H1 (cell line): ENCODE measurements at regions not wholly inside any gene's neighbourhood (a gene's known extent, or its start where the extent isn't known, plus 50 kb on each side); places are given as distances from the start of the nearest gene placed in this dataset.

Source experiments
- CTCF ChIA-PET: fragments of 300-600 bp; sonication (Branson Sonifier 250); formaldehyde crosslinking; loops from one replicate; lab custom pipeline; 2021; ENCODE audit not compliant: partially characterized antibody; lab: Charles Lee
- POLR2A ChIA-PET: fragments of 300-600 bp; sonication (Branson Sonifier 250); formaldehyde crosslinking; loops from one replicate; lab custom pipeline; 2021; ENCODE audit warnings: inconsistent platforms; ENCODE audit not compliant: partially characterized antibody; lab: Charles Lee
- DNase-seq, 2 experiments: peaks; one replicate each; pipeline versions ENCODE4 v3.0.0 to v3.0.0-alpha.2; 2010 to 2022; ENCODE audit warnings: low spot score in 2 of 2, low read depth in 1 of 2, mixed read lengths in 1 of 2
- FAIRE-seq: peaks from 2 replicates; lab custom pipeline; 2011; peaks lifted over from hg19 to GRCh38; lab: Jason Lieb, UNC
- H2AFZ ChIP-seq: 2 replicates; pipeline ENCODE4 v1.8.1; 2012; ENCODE audit warnings: low read length, inconsistent platforms
- H2AK5ac ChIP-seq: 2 replicates; pipeline ENCODE4 v1.6.1; 2013; ENCODE audit warnings: low read depth, low read length
- H2BK120ac ChIP-seq: replicated peaks from 2 replicates; pipeline ENCODE3; 2013; ENCODE audit warnings: low read depth, low read length, inconsistent platforms
- H2BK12ac ChIP-seq: 2 replicates; pipeline ENCODE4 v1.6.1; 2013; ENCODE audit warnings: low read depth, low read length
- H2BK15ac ChIP-seq: 2 replicates; pipeline ENCODE4 v1.6.1; 2013; ENCODE audit warnings: low read length
- H2BK20ac ChIP-seq: 2 replicates; pipeline ENCODE4 v1.6.1; 2013; ENCODE audit warnings: low read length
- H2BK5ac ChIP-seq: 2 replicates; pipeline ENCODE4 v1.6.1; 2013; ENCODE audit warnings: low read depth, low read length
- H3K14ac ChIP-seq: 2 replicates; pipeline ENCODE4 v1.6.1; 2013; ENCODE audit warnings: inconsistent platforms; ENCODE audit not compliant: insufficient read length
- H3K18ac ChIP-seq: 2 replicates; pipeline ENCODE4 v1.6.1; 2013; ENCODE audit warnings: low read length; ENCODE audit errors: extremely low read depth
- H3K23ac ChIP-seq: 2 replicates; pipeline ENCODE4 v1.6.1; 2013; ENCODE audit warnings: inconsistent platforms; ENCODE audit not compliant: insufficient read length
- H3K23me2 ChIP-seq: 2 replicates; pipeline ENCODE4 v1.6.1; 2013; ENCODE audit warnings: low read depth, low read length
- H3K27ac ChIP-seq: 2 replicates; pipeline ENCODE4 v1.6.1; 2011; ENCODE audit warnings: low read depth, low read length, inconsistent platforms
- H3K27me3 ChIP-seq, 4 experiments: replicated peaks in 1 of 4; 1 replicate in 1 of 4; 2 replicates in 3 of 4; pipeline versions ENCODE4 v1.6.1 to v1.8.1; 2011 to 2013; ENCODE audit warnings: low read length in 3 of 4, mild to moderate bottlenecking in 3 of 4, inconsistent platforms in 2 of 4, mixed read lengths in 2 of 4, moderate library complexity in 1 of 4; ENCODE audit not compliant: control insufficient read depth in 3 of 4, insufficient read depth in 3 of 4; ENCODE audit errors: extremely low read depth in 1 of 4
- H3K36me3 ChIP-seq, 4 experiments: 2 replicates each; pipeline versions ENCODE4 v1.6.1 to v1.8.1; 2011 to 2013; ENCODE audit warnings: mild to moderate bottlenecking in 4 of 4, low read length in 3 of 4, moderate library complexity in 2 of 4, control low read depth in 1 of 4, inconsistent platforms in 1 of 4; ENCODE audit not compliant: insufficient read depth in 4 of 4, control insufficient read depth in 2 of 4
- H3K4ac ChIP-seq: replicated peaks from 2 replicates; pipeline ENCODE3; 2013; ENCODE audit warnings: low read length, low read depth, mixed read lengths, inconsistent platforms; ENCODE audit not compliant: insufficient read length
- H3K4me1 ChIP-seq, 4 experiments: replicated peaks in 1 of 4; 1 replicate in 1 of 4; 2 replicates in 3 of 4; pipeline versions ENCODE4 v1.6.1 to v1.8.1; 2011 to 2013; ENCODE audit warnings: low read length in 3 of 4, inconsistent platforms in 2 of 4, mixed read lengths in 1 of 4; ENCODE audit not compliant: insufficient read depth in 4 of 4, control insufficient read depth in 3 of 4
- H3K4me2 ChIP-seq, 2 experiments: 2 replicates each; pipeline versions ENCODE4 v1.6.1 to v1.8.1; 2011 to 2013; ENCODE audit warnings: low read depth in 2 of 2, low read length in 2 of 2, control low read depth in 1 of 2, inconsistent platforms in 1 of 2, mild to moderate bottlenecking in 1 of 2; ENCODE audit not compliant: insufficient read depth in 1 of 2
- H3K4me3 ChIP-seq, 4 experiments: fragments of 200-600, 300-600 bp in 1 of 4; sonication (generic), shearing (Covaris generic), sonication (Bioruptor Twin) in 1 of 4; 2 replicates each; pipeline versions ENCODE4 v1.5.1 to v1.8.1; 2011 to 2016; ENCODE audit warnings: low read length in 4 of 4, low read depth in 3 of 4, control low read depth in 2 of 4, inconsistent platforms in 2 of 4, mild to moderate bottlenecking in 2 of 4, mixed read lengths in 1 of 4, moderate library complexity in 1 of 4; ENCODE audit not compliant: insufficient read depth in 2 of 4; ENCODE audit errors: extremely low read depth in 1 of 4
- H3K56ac ChIP-seq: replicated peaks from 2 replicates; pipeline ENCODE3; 2013; ENCODE audit warnings: low read depth, mild to moderate bottlenecking, mixed read lengths, low read length, inconsistent platforms; ENCODE audit not compliant: insufficient read length
- H3K79me1 ChIP-seq: 2 replicates; pipeline ENCODE4 v1.6.1; 2013; ENCODE audit warnings: low read depth, low read length, control low read depth
- H3K79me2 ChIP-seq, 2 experiments: 2 replicates each; pipeline versions ENCODE4 v1.6.1 to v1.8.1; 2012 to 2013; ENCODE audit warnings: low read length in 2 of 2, mild to moderate bottlenecking in 2 of 2, inconsistent platforms in 1 of 2; ENCODE audit not compliant: insufficient read depth in 2 of 2, control insufficient read depth in 1 of 2
- H3K9ac ChIP-seq, 4 experiments: replicated peaks in 1 of 4; 1 replicate in 1 of 4; 2 replicates in 3 of 4; pipeline versions ENCODE4 v1.6.1 to v1.8.1; 2011 to 2013; ENCODE audit warnings: low read depth in 3 of 4, low read length in 3 of 4, control low read depth in 2 of 4, mild to moderate bottlenecking in 2 of 4, moderate library complexity in 2 of 4, inconsistent platforms in 1 of 4; ENCODE audit errors: extremely low read depth in 1 of 4
- H3K9me3 ChIP-seq, 2 experiments: 2 replicates each; pipeline versions ENCODE4 v1.6.1 to v1.8.1; 2012 to 2013; ENCODE audit warnings: mild to moderate bottlenecking in 2 of 2, moderate library complexity in 2 of 2, control low read depth in 1 of 2, inconsistent platforms in 1 of 2, low read depth in 1 of 2, low read length in 1 of 2, mixed read lengths in 1 of 2; ENCODE audit not compliant: insufficient read depth in 2 of 2
- H4K20me1 ChIP-seq, 2 experiments: replicated peaks in 1 of 2; 2 replicates each; pipeline versions ENCODE3 to v1.8.1; 2011 to 2013; ENCODE audit warnings: inconsistent platforms in 2 of 2, low read length in 2 of 2, mild to moderate bottlenecking in 1 of 2; ENCODE audit not compliant: insufficient read depth in 2 of 2, control insufficient read depth in 1 of 2
- H4K5ac ChIP-seq: 2 replicates; pipeline ENCODE4 v1.6.1; 2013; ENCODE audit warnings: low read length, low read depth, mixed read lengths, inconsistent platforms; ENCODE audit not compliant: insufficient read length
- H4K8ac ChIP-seq: 2 replicates; pipeline ENCODE4 v1.8.0; 2013; ENCODE audit warnings: mild to moderate bottlenecking, moderate library complexity, low read length, inconsistent platforms; ENCODE audit not compliant: insufficient read depth; ENCODE audit errors: extremely low read depth
- H4K91ac ChIP-seq: replicated peaks from 2 replicates; pipeline ENCODE3; 2013; ENCODE audit warnings: low read length, mixed read lengths, inconsistent platforms; ENCODE audit not compliant: insufficient read length
- BCL11A ChIP-seq, 2 experiments: IDR thresholded peaks; one replicate each; pipeline ENCODE4 v1.6.1; 2011; ENCODE audit warnings: low read depth in 2 of 2, low read length in 2 of 2, mild to moderate bottlenecking in 2 of 2
- CEBPB ChIP-seq: IDR thresholded peaks from 2 replicates; pipeline ENCODE4 v1.6.1; 2012; ENCODE audit warnings: low read depth, low read length
- CREB1 ChIP-seq: IDR thresholded peaks from 2 replicates; pipeline ENCODE4 v1.6.1; 2012; ENCODE audit warnings: inconsistent platforms
- NRF1 ChIP-seq: IDR thresholded peaks from 2 replicates; pipeline ENCODE4 v1.6.1; 2011; ENCODE audit warnings: mild to moderate bottlenecking, low read depth, low read length, improper control_type of control experiment
- RAD21 ChIP-seq, 2 experiments: IDR thresholded peaks in 1 of 2; conservative IDR thresholded peaks in 1 of 2; 2 replicates each; pipeline ENCODE4 v1.6.1; 2011; ENCODE audit warnings: low read depth in 2 of 2, low read length in 2 of 2, improper control_type of control experiment in 1 of 2, inconsistent platforms in 1 of 2, mild to moderate bottlenecking in 1 of 2, moderate library complexity in 1 of 2
- SP4 ChIP-seq: IDR thresholded peaks from 2 replicates; pipeline ENCODE4 v1.6.1; 2012; ENCODE audit warnings: low read length, inconsistent platforms
- TBP ChIP-seq: IDR thresholded peaks from 2 replicates; pipeline ENCODE4 v1.6.1; 2011; ENCODE audit warnings: low read depth, low read length, improper control_type of control experiment
- TCF12 ChIP-seq: IDR thresholded peaks from 2 replicates; pipeline ENCODE4 v1.6.1; 2011; ENCODE audit warnings: low read depth, mild to moderate bottlenecking, low read length
- YY1 ChIP-seq: IDR thresholded peaks from 2 replicates; pipeline ENCODE4 v1.6.1; 2011; ENCODE audit warnings: low read depth, mild to moderate bottlenecking, low read length
- WGBS, 2 experiments: shearing (Covaris generic) in 1 of 2; methylation state at CpG; one replicate each; pipeline versions ENCODE4 v1.1.6 to v1.1.7; 2013 to 2015; ENCODE audit warnings: low lambda C conversion rate in 2 of 2, mixed read lengths in 2 of 2, inconsistent platforms in 1 of 2, low coverage in 1 of 2, missing lambda C conversion rate in 1 of 2; ENCODE audit not compliant: insufficient replicate concordance in 2 of 2, insufficient coverage in 1 of 2, insufficient read length in 1 of 2; ENCODE audit errors: extremely low coverage in 1 of 2, missing lambda C conversion rate in 1 of 2; 5-methylcytosine and 5-hydroxymethylcytosine counted together
- TF ChIP-seq, protein P1 (sequence below), 3 experiments: IDR thresholded peaks; 1 replicate in 2 of 3; 2 replicates in 1 of 3; pipeline versions ENCODE4 v1.5.1 to v1.6.1; 2011; ENCODE audit warnings: low read length in 3 of 3, mild to moderate bottlenecking in 3 of 3, inconsistent platforms in 2 of 3, low read depth in 1 of 3, moderate library complexity in 1 of 3; ENCODE audit not compliant: insufficient read depth in 1 of 3; ENCODE audit errors: control extremely low read depth in 1 of 3

DNA sequence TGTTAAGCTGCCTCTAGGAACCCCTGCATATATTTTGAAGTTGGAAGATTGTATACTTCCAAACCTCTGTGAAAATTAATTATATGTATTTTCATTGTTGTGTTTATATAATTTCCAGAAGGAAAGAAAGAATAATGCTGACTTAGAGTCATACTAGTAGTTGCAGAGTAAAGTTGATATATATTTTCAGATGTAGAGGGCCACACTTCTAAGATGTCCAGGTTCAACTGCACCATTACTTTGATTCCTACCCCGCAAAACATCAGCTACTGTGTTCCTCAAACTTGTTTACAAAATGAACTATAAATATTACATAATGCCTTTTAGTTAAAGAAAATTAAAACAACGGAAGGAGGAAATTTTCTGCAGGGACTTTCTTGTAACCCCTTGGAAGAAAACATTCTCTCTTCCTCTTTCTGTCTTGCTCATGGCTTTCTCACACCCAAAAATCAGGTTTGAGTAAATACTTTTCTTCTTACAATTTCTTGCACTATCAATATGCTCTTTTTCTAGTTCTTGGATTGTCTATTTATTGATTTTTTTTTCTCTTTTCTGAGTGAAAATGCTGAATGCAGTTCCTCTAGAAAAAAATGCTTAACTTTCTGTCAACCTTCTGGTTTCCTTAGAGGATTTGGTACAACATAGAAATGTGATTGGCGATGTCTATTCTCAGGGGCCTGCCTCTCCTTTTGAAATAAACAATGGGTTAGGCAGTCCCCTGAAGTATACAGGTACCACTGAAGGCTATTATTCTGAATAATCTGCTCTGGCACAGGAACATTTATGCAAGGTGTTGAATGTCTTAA is 867.8 kb downstream of the TTLL7 start:
- H3K27ac ChIP-seq = no peak overlapping the region
- H4K91ac ChIP-seq = no peak overlapping the region
- CTCF ChIA-PET = no interaction called here
- H3K23me2 ChIP-seq = no peaks in the 10 kb centered on the region
- H3K23ac ChIP-seq = no peak overlapping the region
- no peaks in the 10 kb centered on the region for H3K27me3 ChIP-seq
- H3K4me3 ChIP-seq = no peak overlapping the region
- no peaks in the 10 kb centered on the region for H4K20me1 ChIP-seq
- H3K4me2 ChIP-seq = no peak overlapping the region
- no peaks in the 10 kb centered on the region for H3K79me1 ChIP-seq
- no peak overlapping the region for H3K18ac ChIP-seq
- no peak overlapping the region for H2BK5ac ChIP-seq
- H3K79me2 ChIP-seq = no peaks in the 10 kb centered on the region
- 91% methylated on average over 3 of the region's 3 CpGs; no CpG with 5 or more reads in 1 of the 2 experiments for WGBS, 2 experiments
- H2BK12ac ChIP-seq = no peak overlapping the region
- no peak overlapping the region for H4K5ac ChIP-seq
- no peak overlapping the region for H3K56ac ChIP-seq
- no peak overlapping the region for H4K8ac ChIP-seq
- no peak overlapping the region for H2BK15ac ChIP-seq
- H3K14ac ChIP-seq = no peak overlapping the region
- FAIRE-seq = no peak
- H3K4me1 ChIP-seq = no peaks in the 10 kb centered on the region
- no peak overlapping the region for H2AFZ ChIP-seq
- no peak overlapping the region for H3K4ac ChIP-seq
- no peaks in the 10 kb centered on the region for H3K9me3 ChIP-seq
- H3K36me3 ChIP-seq = no peaks in the 10 kb centered on the region
- no peak for DNase-seq
- H2BK20ac ChIP-seq = no peak overlapping the region
- H2AK5ac ChIP-seq = no peak overlapping the region
- no peak overlapping the region for H3K9ac ChIP-seq
- H2BK120ac ChIP-seq = no peak overlapping the region
- POLR2A ChIA-PET = no interaction called here
- TF ChIP-seq TCF12 (no peak), CREB1 (no peak), BCL11A (IDR thresholded peaks at IDR 0.05; ENCODE audit: low read depth in 2 of 2, low read length in 2 of 2) (no peak), RAD21 (IDR thresholded peaks at IDR 0.05 in 1 of 2, conservative IDR thresholded peaks at IDR 0.05 in 1 of 2; ENCODE audit: low read depth in 2 of 2, low read length in 2 of 2) (no peak), CEBPB (no peak), TBP (no peak), NRF1 (no peak), YY1 (no peak), SP4 (no peak)
- TF ChIP-seq, protein P1, sequence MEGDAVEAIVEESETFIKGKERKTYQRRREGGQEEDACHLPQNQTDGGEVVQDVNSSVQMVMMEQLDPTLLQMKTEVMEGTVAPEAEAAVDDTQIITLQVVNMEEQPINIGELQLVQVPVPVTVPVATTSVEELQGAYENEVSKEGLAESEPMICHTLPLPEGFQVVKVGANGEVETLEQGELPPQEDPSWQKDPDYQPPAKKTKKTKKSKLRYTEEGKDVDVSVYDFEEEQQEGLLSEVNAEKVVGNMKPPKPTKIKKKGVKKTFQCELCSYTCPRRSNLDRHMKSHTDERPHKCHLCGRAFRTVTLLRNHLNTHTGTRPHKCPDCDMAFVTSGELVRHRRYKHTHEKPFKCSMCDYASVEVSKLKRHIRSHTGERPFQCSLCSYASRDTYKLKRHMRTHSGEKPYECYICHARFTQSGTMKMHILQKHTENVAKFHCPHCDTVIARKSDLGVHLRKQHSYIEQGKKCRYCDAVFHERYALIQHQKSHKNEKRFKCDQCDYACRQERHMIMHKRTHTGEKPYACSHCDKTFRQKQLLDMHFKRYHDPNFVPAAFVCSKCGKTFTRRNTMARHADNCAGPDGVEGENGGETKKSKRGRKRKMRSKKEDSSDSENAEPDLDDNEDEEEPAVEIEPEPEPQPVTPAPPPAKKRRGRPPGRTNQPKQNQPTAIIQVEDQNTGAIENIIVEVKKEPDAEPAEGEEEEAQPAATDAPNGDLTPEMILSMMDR (IDR thresholded peaks at IDR 0.05; ENCODE audit: control extremely low read depth in 1 of 3, insufficient read depth in 1 of 3, low read depth in 1 of 3, low read length in 3 of 3) = no peak
